Kidney epithelial cell (primary cell): ENCODE measurements at regions not wholly inside any gene's neighbourhood (a gene's known extent, or its start where the extent isn't known, plus 50 kb on each side); places are given as distances from the start of the nearest gene placed in this dataset.

Experiments used
- DNase-seq: peaks from one replicate; pipeline ENCODE4 v3.0.0-alpha.2; 2010; ENCODE audit warnings: low read depth
- H3K27me3 ChIP-seq: 2 replicates; pipeline ENCODE4 v1.6.0; 2011; ENCODE audit warnings: low read length; ENCODE audit not compliant: control insufficient read depth, insufficient read depth
- H3K36me3 ChIP-seq: 2 replicates; pipeline ENCODE4 v1.5.1; 2011; ENCODE audit warnings: low read length; ENCODE audit not compliant: control insufficient read depth, insufficient read depth
- H3K4me3 ChIP-seq: 2 replicates; pipeline ENCODE4 v1.5.1; 2011; ENCODE audit warnings: low read depth, mild to moderate bottlenecking, control low read depth, low read length
- TF ChIP-seq, protein P1 (sequence below): IDR thresholded peaks from 2 replicates; pipeline ENCODE4 v1.5.1; 2011; ENCODE audit warnings: mild to moderate bottlenecking, moderate library complexity, low read length, control low read depth, inconsistent platforms; ENCODE audit not compliant: insufficient read depth, poor library complexity, severe bottlenecking

DNA sequence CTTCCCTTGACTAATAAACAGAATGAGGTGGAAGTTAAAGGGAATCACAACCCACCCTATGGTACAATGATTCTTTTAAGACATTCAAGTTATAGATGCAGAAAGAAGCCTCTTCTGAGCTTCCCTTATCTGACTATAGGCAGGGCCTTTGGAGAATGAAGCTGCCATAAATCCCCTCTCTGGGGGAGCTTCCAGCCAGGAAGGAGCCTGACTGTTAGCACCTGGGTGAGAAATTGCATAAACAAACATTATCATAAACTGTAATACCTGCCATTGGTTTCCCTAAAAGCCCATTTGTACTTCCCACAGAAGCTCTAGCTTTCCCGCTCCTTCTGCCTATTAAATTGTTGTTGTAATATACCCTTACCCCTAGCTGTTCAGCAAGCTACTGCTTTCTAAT lies 81.3 kb upstream of the RESF1 start:
- DNase-seq: no peak
- no peaks in the 10 kb centered on the region for H3K27me3 ChIP-seq
- H3K36me3 ChIP-seq: no peaks in the 10 kb centered on the region
- H3K4me3 ChIP-seq: no peak overlapping the region
- TF ChIP-seq, protein P1, sequence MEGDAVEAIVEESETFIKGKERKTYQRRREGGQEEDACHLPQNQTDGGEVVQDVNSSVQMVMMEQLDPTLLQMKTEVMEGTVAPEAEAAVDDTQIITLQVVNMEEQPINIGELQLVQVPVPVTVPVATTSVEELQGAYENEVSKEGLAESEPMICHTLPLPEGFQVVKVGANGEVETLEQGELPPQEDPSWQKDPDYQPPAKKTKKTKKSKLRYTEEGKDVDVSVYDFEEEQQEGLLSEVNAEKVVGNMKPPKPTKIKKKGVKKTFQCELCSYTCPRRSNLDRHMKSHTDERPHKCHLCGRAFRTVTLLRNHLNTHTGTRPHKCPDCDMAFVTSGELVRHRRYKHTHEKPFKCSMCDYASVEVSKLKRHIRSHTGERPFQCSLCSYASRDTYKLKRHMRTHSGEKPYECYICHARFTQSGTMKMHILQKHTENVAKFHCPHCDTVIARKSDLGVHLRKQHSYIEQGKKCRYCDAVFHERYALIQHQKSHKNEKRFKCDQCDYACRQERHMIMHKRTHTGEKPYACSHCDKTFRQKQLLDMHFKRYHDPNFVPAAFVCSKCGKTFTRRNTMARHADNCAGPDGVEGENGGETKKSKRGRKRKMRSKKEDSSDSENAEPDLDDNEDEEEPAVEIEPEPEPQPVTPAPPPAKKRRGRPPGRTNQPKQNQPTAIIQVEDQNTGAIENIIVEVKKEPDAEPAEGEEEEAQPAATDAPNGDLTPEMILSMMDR: no peak

DNA sequence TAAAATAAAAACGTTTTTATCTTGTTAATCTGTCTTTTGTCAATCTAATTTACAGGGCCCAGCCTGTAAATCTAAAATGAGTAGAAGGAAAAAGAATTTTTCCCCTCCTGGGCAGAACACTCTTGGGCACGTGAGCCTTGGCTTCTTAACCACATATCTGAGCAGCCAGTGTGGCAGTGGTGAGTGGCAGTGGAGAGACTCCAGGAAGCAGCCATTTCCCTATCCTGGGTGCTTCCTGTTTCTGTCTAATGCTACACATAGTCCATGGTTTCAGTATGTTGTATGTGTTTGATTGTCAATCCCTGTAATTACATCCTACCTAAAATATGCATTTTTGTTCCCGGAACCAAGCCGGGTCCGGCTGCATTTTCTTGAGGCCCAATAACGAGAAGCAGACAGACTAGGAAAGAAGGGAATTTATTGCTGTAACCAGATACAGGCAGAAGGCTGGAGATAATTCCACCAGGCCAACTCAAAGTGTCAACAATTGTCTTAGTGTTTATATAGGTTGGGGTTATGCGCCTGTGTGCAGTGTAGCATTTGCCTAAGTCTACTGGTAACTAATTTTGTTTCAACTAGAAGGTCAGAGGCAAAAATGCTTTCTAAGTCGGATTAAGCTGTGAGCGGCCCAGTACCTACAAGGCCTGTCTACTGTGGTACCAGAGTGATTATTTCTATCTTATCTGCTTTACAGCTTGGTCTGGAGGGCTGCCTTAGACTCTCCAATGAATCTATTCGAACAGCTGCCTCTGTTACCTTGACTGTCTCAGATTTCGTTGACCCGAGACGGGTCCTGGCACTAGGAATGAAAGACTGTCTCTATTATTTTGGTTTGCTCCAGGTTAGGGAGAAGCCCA lies 82.4 kb upstream of the RESF1 start:
- Histone ChIP-seq H3K4me3 (no peak overlapping the region), H3K27me3 (no peaks in the 10 kb centered on the region), H3K36me3 (no peaks in the 10 kb centered on the region)
- no peak for DNase-seq
- TF ChIP-seq, protein P1: no peak

DNA sequence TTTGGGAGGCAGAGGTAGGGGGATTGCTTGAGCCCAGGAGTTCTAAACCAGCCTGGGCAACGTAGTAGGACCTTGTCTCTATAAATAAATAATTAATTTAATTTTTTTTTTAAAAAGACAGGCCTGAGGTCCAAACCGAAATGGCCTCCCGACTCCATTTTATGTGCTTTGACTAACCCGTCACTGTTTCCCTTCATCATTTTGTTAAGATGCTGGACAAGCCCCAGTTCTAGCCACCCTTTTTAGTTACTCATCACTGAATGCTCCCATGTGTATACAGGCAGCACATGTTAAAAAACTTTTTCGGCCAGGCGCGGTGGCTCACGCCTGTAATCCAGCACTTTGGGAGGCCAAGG lies 83.6 kb upstream of the RESF1 start:
- TF ChIP-seq, protein P1: no peak
- DNase-seq: no peak
- no peaks in the 10 kb centered on the region for H3K36me3 ChIP-seq

DNA sequence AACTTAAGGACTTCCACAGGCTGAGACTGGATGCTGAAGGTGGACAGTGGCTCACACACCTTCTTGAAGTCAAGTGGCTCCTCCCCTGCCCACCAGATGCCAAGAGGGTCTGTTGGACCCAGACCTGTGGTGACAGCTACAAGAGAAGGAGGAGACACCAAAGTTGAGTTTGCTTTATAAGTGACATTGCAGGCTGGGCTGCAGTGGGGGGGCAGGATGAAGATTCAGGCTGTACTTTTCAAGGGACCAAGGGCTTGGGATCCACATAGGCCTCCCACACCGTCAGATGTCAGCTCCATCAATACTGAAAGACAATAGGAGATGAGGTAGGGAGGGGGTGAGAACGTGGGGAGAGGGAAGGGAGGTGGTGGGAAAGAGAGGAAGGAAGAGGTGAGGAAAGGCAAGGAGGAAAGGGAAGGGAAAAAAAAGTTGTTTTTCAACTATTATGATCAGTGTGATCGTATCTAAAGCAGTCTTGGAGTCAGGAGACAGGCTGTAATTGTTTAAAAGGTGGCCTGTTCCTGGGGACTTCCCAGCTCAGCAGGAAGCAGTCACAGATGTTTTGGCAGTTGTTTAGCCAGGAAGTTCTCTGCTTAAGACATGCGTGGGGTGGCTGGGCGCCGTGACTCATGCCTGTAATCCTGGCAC lies 84.1 kb upstream of the RESF1 start:
- TF ChIP-seq, protein P1: no peak
- Histone ChIP-seq H3K4me3 (no peak overlapping the region), H3K27me3 (no peaks in the 10 kb centered on the region), H3K36me3 (no peaks in the 10 kb centered on the region)
- DNase-seq: no peak

More for the DNA sequence above, 83.6 kb upstream of the RESF1 start:
- no peaks in the 10 kb centered on the region for H3K27me3 ChIP-seq
- no peak overlapping the region for H3K4me3 ChIP-seq

DNA sequence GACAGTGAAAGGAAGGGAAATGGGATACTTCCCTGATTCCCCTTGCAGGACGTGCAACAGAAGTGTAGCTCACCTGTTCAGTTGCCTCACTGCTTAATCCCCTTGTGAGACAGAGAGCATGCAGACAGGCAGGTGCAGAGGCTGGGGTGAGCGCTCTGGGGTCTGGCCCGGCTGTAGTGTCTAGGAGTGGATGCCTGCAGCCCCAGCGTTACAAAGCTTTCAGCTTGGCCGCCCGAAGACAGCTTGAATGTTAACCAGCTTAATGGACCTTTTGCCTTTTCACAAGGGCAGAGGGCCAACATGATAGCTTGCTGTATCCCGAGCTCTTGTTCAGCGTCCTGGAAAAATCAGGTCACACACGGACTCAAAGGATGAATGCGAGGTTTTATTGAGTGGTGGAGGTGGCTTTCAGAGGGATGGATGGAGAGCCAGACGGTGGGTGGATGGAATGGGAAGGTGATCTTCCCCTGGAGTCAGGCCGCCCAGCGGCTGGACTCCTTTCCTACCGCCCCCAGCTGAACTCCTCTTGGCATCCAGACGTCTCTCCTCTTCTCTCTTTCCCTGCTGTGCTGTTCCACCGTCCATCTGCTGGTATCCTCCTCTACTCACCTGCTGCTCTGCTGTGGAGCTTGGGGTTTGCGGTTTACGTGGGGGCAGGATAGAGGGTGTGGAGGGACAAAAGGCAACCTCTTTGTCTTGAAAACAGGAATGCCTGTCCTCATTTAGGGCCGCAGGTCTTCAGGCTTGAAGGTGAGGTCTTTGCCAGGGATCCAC lies 86.2 kb upstream of the RESF1 start:
- Histone ChIP-seq H3K27me3 (no peaks in the 10 kb centered on the region), H3K36me3 (no peaks in the 10 kb centered on the region), H3K4me3 (no peak overlapping the region)
- DNase-seq: no peak
- TF ChIP-seq, protein P1: no peak
